Fibroblast of lung (primary cell): ENCODE measurements at regions not wholly inside any gene's neighbourhood (a gene's known extent, or its start where the extent isn't known, plus 50 kb on each side); places are given as distances from the start of the nearest gene placed in this dataset.

Experiments
- DNase-seq, 2 donors: peaks; one replicate each; pipeline versions ENCODE4 v3.0.0 to v3.0.0-alpha.2; 2010; ENCODE audit warnings: low read depth in 2 of 2
- H2AFZ ChIP-seq: 2 replicates; pipeline ENCODE4 v1.5.1; 2012; ENCODE audit warnings: low read length, control low read depth, inconsistent platforms
- H3K27ac ChIP-seq: 2 replicates; pipeline ENCODE4 v1.5.1; 2011; ENCODE audit warnings: low read length, control low read depth; ENCODE audit not compliant: insufficient read depth
- H3K27me3 ChIP-seq: 2 replicates; pipeline ENCODE4 v1.5.1; 2011; ENCODE audit warnings: mild to moderate bottlenecking, low read length; ENCODE audit not compliant: control insufficient read depth, insufficient read depth
- H3K36me3 ChIP-seq: 2 replicates; pipeline ENCODE4 v1.5.1; 2011; ENCODE audit warnings: low read length; ENCODE audit not compliant: control insufficient read depth, insufficient read depth
- H3K4me1 ChIP-seq: 2 replicates; pipeline ENCODE4 v1.5.1; 2011; ENCODE audit warnings: low read length; ENCODE audit not compliant: control insufficient read depth, insufficient read depth; ENCODE audit errors: extremely low read depth
- H3K4me2 ChIP-seq: 2 replicates; pipeline ENCODE4 v1.5.1; 2011; ENCODE audit warnings: low read length, control low read depth; ENCODE audit not compliant: insufficient read depth; ENCODE audit errors: extremely low read depth
- H3K4me3 ChIP-seq, 4 experiments: fragments of 200-600 bp in 1 of 4; sonication (generic) in 1 of 4; replicated peaks in 1 of 4; 2 replicates each; pipeline ENCODE4 v1.5.1; 2011 to 2016; ENCODE audit warnings: low read length in 4 of 4, low read depth in 3 of 4, mild to moderate bottlenecking in 3 of 4, control low read depth in 2 of 4, inconsistent platforms in 1 of 4, mixed read lengths in 1 of 4; ENCODE audit not compliant: insufficient read depth in 1 of 4; ENCODE audit errors: control extremely low read depth in 1 of 4
- H3K79me2 ChIP-seq: 2 replicates; pipeline ENCODE4 v1.5.1; 2012; ENCODE audit warnings: mild to moderate bottlenecking, low read length, inconsistent platforms; ENCODE audit not compliant: control insufficient read depth, insufficient read depth
- H3K9ac ChIP-seq: 2 replicates; pipeline ENCODE4 v1.5.1; 2011; ENCODE audit warnings: mild to moderate bottlenecking, low read length, control low read depth; ENCODE audit not compliant: insufficient read depth
- H3K9me3 ChIP-seq: 2 replicates; pipeline ENCODE4 v1.5.1; 2012; ENCODE audit warnings: low read depth, low read length; ENCODE audit not compliant: control insufficient read depth, insufficient read depth
- H4K20me1 ChIP-seq: 2 replicates; pipeline ENCODE4 v1.5.1; 2011; ENCODE audit warnings: low read length; ENCODE audit not compliant: control insufficient read depth, insufficient read depth; ENCODE audit errors: extremely low read depth
- EZH2 ChIP-seq: IDR thresholded peaks from 2 replicates; pipeline ENCODE4 v1.5.1; 2012; ENCODE audit warnings: low read length, control low read depth, mild to moderate bottlenecking; ENCODE audit errors: missing control alignments
- TF ChIP-seq, protein P1 (sequence below), 2 donors: IDR thresholded peaks in 1 of 2; conservative IDR thresholded peaks in 1 of 2; 1 replicate in 1 of 2; 2 replicates in 1 of 2; pipeline ENCODE4 v1.5.1; 2011 to 2012; ENCODE audit warnings: low read length in 2 of 2, control low read depth in 1 of 2, inconsistent platforms in 1 of 2, low read depth in 1 of 2, mild to moderate bottlenecking in 1 of 2

- Histone ChIP-seq H3K36me3 (no peaks in the 10 kb centered on the region), H2AFZ (no peak overlapping the region), H3K4me2 (no peak overlapping the region), H3K9me3 (no peaks in the 10 kb centered on the region), H3K79me2 (no peaks in the 10 kb centered on the region), H3K9ac (no peak overlapping the region), H3K4me3 (no peak overlapping the region), H3K27ac (no peak overlapping the region), H4K20me1 (no peaks in the 10 kb centered on the region), H3K4me1 (no peaks in the 10 kb centered on the region), H3K27me3 (no peaks in the 10 kb centered on the region)
- no peak for DNase-seq
- TF ChIP-seq, protein P1, sequence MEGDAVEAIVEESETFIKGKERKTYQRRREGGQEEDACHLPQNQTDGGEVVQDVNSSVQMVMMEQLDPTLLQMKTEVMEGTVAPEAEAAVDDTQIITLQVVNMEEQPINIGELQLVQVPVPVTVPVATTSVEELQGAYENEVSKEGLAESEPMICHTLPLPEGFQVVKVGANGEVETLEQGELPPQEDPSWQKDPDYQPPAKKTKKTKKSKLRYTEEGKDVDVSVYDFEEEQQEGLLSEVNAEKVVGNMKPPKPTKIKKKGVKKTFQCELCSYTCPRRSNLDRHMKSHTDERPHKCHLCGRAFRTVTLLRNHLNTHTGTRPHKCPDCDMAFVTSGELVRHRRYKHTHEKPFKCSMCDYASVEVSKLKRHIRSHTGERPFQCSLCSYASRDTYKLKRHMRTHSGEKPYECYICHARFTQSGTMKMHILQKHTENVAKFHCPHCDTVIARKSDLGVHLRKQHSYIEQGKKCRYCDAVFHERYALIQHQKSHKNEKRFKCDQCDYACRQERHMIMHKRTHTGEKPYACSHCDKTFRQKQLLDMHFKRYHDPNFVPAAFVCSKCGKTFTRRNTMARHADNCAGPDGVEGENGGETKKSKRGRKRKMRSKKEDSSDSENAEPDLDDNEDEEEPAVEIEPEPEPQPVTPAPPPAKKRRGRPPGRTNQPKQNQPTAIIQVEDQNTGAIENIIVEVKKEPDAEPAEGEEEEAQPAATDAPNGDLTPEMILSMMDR (conservative IDR thresholded peaks at IDR 0.05 in 1 of 2, IDR thresholded peaks at IDR 0.05 in 1 of 2; ENCODE audit: low read depth in 1 of 2, low read length in 2 of 2) = no peak
- TF ChIP-seq EZH2 = no peak
These were observed 238.7 kb upstream of the SEMA6A start for GRCh38 chr5:116813356-116813755.

DNA sequence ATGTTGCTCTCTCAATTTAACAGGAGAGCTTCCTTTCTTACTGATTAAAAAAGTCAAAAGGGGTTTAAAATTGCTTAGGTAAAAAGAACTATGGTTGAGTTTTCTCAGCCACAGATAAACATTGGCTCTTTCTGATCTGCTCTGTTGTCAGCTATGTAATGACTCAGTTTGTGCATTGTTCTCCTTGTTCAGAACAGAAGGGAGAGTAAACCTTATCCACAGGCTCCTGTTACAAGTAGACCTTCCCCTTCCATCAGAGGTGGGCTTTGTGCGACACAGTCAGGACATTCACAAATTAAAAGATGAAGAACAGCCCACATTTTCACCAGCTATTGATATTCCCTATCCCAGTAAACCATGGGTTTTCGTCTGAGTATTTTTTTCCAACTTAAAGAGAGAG, 236.3 kb upstream of the SEMA6A start:
- H3K79me2 ChIP-seq = no peaks in the 10 kb centered on the region
- no peak for DNase-seq
- H2AFZ ChIP-seq = no peak overlapping the region
- TF ChIP-seq, protein P1 (conservative IDR thresholded peaks at IDR 0.05 in 1 of 2, IDR thresholded peaks at IDR 0.05 in 1 of 2; ENCODE audit: low read depth in 1 of 2, low read length in 2 of 2) = no peak
- TF ChIP-seq EZH2 = no peak
- no peaks in the 10 kb centered on the region for H3K36me3 ChIP-seq
- H3K27me3 ChIP-seq = no peaks in the 10 kb centered on the region
- H3K9me3 ChIP-seq = no peaks in the 10 kb centered on the region
- H3K4me1 ChIP-seq = no peaks in the 10 kb centered on the region
- no peak overlapping the region for H3K9ac ChIP-seq
- no peak overlapping the region for H3K4me3 ChIP-seq
- no peaks in the 10 kb centered on the region for H4K20me1 ChIP-seq
- H3K27ac ChIP-seq = no peak overlapping the region
- H3K4me2 ChIP-seq = no peak overlapping the region

DNA sequence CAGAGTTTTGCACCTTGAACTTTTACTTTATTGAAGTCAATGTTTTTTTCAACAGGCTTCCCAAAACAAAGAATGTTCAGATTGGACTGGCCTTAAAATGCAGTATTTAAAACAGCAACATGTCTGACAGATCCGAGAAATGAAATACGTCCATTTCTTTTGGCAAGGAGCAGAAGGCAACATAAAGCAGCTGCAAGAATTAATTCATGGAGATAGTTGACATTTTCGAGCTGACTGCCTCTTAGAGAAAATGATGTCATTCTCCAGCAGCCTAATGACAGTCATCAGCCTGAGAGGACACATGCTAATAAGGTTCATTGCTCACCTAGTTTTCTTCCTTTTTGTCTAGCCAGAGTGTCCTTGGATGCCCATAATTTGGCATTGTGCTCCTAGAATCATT, 232.2 kb upstream of the SEMA6A start:
- Histone ChIP-seq H3K4me1 (no peaks in the 10 kb centered on the region), H3K36me3 (no peaks in the 10 kb centered on the region), H3K79me2 (no peaks in the 10 kb centered on the region), H3K9me3 (no peaks in the 10 kb centered on the region), H3K27ac (no peak overlapping the region), H4K20me1 (no peaks in the 10 kb centered on the region), H3K27me3 (no peaks in the 10 kb centered on the region), H3K9ac (no peak overlapping the region), H3K4me2 (no peak overlapping the region), H3K4me3 (no peak overlapping the region), H2AFZ (no peak overlapping the region)
- TF ChIP-seq EZH2 = no peak
- TF ChIP-seq, protein P1 (conservative IDR thresholded peaks at IDR 0.05 in 1 of 2, IDR thresholded peaks at IDR 0.05 in 1 of 2; ENCODE audit: low read depth in 1 of 2, low read length in 2 of 2) = no peak
- no peak for DNase-seq
